ENCODE measurements at regions not wholly inside any gene's neighbourhood (a gene's known extent, or its start where the extent isn't known, plus 50 kb on each side); places are given as distances from the start of the nearest gene placed in this dataset.

DNA sequence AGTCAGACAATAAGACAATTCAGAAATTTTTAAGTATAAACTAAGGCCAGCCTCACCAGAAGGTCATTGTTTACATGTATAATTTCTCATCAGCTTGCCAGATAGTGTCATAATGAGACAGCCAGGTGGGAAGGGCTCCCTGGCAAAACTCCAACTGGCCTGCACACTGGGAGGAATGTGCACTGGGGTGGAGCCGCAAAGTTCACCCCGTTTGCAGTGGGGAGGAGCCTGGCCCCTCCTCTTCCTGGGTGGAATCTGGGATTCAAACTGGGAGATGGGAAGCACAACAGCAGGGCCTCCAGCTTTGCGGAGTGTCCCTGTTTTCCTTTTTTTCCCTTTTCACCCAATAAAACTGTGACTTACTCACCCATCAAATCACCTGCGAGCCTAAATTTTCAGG is 329.9 kb downstream of the SMARCA1 start:
- TF ChIP-seq, protein P1, sequence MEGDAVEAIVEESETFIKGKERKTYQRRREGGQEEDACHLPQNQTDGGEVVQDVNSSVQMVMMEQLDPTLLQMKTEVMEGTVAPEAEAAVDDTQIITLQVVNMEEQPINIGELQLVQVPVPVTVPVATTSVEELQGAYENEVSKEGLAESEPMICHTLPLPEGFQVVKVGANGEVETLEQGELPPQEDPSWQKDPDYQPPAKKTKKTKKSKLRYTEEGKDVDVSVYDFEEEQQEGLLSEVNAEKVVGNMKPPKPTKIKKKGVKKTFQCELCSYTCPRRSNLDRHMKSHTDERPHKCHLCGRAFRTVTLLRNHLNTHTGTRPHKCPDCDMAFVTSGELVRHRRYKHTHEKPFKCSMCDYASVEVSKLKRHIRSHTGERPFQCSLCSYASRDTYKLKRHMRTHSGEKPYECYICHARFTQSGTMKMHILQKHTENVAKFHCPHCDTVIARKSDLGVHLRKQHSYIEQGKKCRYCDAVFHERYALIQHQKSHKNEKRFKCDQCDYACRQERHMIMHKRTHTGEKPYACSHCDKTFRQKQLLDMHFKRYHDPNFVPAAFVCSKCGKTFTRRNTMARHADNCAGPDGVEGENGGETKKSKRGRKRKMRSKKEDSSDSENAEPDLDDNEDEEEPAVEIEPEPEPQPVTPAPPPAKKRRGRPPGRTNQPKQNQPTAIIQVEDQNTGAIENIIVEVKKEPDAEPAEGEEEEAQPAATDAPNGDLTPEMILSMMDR (IDR thresholded peaks at IDR 0.05; ENCODE audit: control insufficient read depth, extremely low read depth, insufficient read depth), result no peak
- DNase-seq (ENCODE audit: low read depth), result no peak
- H3K4me3 ChIP-seq (ENCODE audit: low read depth, low read length), result no peak overlapping the region

DNA sequence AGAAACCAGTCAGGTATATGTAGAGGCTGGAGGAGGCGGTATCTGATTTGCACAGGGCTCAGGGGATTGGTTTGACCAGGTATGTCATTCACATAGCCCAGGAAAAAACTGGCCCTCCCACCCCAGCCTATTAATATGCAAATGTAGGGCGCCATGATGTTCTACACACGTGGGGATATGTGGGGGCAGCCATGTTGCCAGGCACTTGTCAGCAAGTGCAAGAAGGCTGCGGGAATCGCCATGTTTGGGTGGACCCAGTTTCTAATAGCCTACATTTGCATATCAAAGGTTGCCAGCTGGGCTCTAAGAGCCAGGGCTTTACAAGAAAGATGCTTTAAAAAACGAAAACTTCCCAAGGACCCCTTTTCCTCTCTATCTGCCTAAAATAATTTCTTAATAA is 335.1 kb downstream of the SMARCA1 start:
- TF ChIP-seq, protein P1 (IDR thresholded peaks at IDR 0.05; ENCODE audit: control insufficient read depth, extremely low read depth, insufficient read depth), result no peak
- no peak for DNase-seq (ENCODE audit: low read depth)
- no peak overlapping the region for H3K4me3 ChIP-seq (ENCODE audit: low read depth, low read length)

DNA sequence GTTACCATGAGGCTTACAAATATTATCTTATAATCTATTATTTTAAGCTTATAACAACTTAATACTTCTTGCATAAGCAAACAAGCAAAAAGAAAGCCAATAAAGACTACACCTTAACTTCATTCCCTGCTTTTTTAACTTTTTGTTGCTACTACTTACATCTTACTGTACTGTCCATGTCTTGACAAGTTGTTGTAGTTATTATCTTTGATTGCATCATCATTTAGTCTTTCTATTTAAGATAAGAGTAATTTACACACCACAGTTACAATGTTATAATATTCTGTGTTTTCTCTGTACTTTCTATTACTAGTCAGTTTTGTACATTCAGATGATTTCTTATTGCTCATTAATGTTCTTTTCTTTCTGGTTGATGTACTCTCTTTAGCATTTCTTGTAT is 346.6 kb downstream of the SMARCA1 start:
- DNase-seq (ENCODE audit: low read depth), result no peak
- TF ChIP-seq, protein P1 (IDR thresholded peaks at IDR 0.05; ENCODE audit: control insufficient read depth, extremely low read depth, insufficient read depth), result no peak
- H3K4me3 ChIP-seq (ENCODE audit: low read depth, low read length), result no peak overlapping the region

DNA sequence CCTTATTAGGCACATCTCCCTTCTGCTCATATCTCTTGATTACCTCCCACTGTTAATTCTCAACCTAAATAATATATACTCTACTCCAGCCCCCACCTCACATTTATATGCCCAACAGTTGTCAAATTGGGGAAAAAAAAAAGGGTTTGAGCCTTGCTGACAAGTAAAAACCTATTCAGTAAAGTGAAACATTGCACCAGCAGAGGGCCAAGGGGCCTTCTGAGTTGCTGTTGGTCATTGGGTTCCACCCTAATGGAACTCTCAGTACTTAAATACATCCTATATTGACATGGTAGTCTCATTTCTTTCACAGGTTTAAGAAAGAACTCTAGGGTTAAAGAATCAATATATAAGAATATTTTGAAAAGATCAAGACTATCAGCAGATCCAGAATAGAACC is 362.2 kb downstream of the SMARCA1 start:
- TF ChIP-seq, protein P1 (IDR thresholded peaks at IDR 0.05; ENCODE audit: control insufficient read depth, extremely low read depth, insufficient read depth), result no peak
- no peak for DNase-seq (ENCODE audit: low read depth)
- H3K4me3 ChIP-seq (ENCODE audit: low read depth, low read length), result no peak overlapping the region

DNA sequence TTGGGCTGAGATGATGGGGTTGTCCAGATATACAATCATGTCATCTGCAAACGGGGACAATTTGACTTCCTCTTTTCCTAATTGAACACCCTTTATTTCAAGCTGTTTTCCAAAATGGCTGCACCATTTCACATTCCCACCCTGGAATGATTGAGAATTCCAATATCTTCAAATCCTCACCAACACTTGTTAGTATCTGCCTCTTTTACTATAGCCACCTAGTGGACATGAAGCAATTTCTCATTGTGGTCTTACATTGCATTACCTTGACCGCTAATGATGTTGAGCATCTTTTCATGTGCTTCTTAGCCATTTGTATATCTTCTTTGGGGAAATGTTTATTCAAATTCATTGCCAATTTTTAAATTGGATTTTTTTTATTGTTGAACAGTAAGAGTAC is 364.8 kb downstream of the SMARCA1 start:
- H3K4me3 ChIP-seq (ENCODE audit: low read depth, low read length), result no peak overlapping the region
- no peak for DNase-seq (ENCODE audit: low read depth)
- TF ChIP-seq, protein P1 (IDR thresholded peaks at IDR 0.05; ENCODE audit: control insufficient read depth, extremely low read depth, insufficient read depth), result no peak

DNA sequence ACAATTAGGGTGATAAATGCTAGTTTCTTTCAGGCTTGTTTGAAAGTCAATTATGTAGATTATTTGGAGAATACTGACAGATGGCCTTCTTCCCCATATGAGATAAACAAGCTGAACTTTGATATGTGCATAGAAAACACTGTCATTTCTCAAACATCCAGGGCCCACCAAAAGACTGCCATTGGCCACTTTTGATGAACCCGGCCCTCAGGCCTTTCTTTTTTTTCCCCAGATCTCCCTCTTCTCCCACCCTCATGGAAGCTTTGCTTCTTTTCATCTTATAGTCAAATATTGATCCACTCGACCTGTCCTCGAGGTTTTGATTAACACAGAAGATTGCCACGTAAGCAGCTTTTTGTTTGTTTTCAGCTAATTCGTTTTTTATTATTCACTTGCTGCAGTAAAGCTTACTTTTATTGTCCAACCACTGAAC is 377.4 kb downstream of the SMARCA1 start:
- TF ChIP-seq, protein P1 (IDR thresholded peaks at IDR 0.05; ENCODE audit: control insufficient read depth, extremely low read depth, insufficient read depth), result no peak
- DNase-seq (ENCODE audit: low read depth), result no peak

DNA sequence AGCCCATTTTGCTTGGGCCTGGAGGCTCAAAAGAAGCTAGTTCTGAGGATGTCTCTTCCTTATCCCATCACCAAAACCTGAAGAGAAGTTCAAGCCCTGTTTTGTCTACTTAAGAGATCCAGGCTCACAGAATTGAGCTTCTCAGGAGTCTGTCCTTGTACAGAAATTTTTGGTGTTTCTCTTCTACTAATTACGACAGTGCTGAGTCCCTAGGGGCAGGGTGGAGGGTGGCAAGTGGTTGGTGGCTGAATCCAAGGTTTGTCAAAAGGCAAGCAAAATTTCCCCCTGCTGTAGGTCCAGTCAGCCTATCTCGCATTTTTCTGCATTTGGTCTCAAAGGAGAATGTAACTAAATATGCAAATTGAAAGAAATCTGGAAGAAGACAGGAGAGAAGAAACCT is 377.9 kb downstream of the SMARCA1 start:
- no peak overlapping the region for H3K4me3 ChIP-seq (ENCODE audit: low read depth, low read length)
- DNase-seq (ENCODE audit: low read depth), result no peak
- TF ChIP-seq, protein P1 (IDR thresholded peaks at IDR 0.05; ENCODE audit: control insufficient read depth, extremely low read depth, insufficient read depth), result no peak

More for the DNA sequence above, 377.4 kb downstream of the SMARCA1 start:
- H3K4me3 ChIP-seq (ENCODE audit: low read depth, low read length), result no peak overlapping the region

Measured in LNCaP clone FGC (cell line).